Prostate gland (tissue), 2 donors: ENCODE measurements at regions not wholly inside any gene's neighbourhood (a gene's known extent, or its start where the extent isn't known, plus 50 kb on each side); places are given as distances from the start of the nearest gene placed in this dataset.
A peak's percentile ranks its signal among the peaks of the same experiment; 100 is the strongest.

Experiments
- DNase-seq: peaks from one replicate; pipeline ENCODE4 v3.0.0-alpha.2; 2019; ENCODE audit warnings: low spot score
- H3K27ac ChIP-seq, 2 donors: fragments of 200-600 bp; sonication (generic); 2 replicates each; pipeline ENCODE4 v1.5.1; 2017 to 2019
- H3K27me3 ChIP-seq: fragments of 200-600 bp; sonication (generic); replicated peaks from 2 replicates; pipeline ENCODE4 v1.5.1; 2019; ENCODE audit not compliant: insufficient read depth
- H3K36me3 ChIP-seq, 2 donors: fragments of 200-600 bp; sonication (generic); 1 replicate in 1 of 2; 2 replicates in 1 of 2; pipeline versions ENCODE4 v1.5.1 to v1.8.1; 2017 to 2019
- H3K4me1 ChIP-seq: fragments of 200-600 bp; sonication (generic); replicated peaks from 2 replicates; pipeline ENCODE4 v1.5.1; 2019
- H3K4me3 ChIP-seq, 2 donors: fragments of 200-600 bp; sonication (generic); 2 replicates each; pipeline ENCODE4 v1.5.1; 2017 to 2019
- H3K9me3 ChIP-seq: fragments of 200-600 bp; sonication (generic); 2 replicates; pipeline ENCODE4 v1.5.1; 2017
- CTCF ChIP-seq, 4 experiments: fragments of 200-600 bp in 2 of 4; fragments of 450-650 bp in 2 of 4; sonication (generic) in 2 of 4; IDR thresholded peaks; 1 replicate in 3 of 4; 2 replicates in 1 of 4; pipeline ENCODE4 v1.5.1; 2016 to 2019; ENCODE audit warnings: antibody characterized with exemption in 4 of 4, mild to moderate bottlenecking in 2 of 4, moderate library complexity in 2 of 4
- POLR2A ChIP-seq: fragments of 450-650 bp; IDR thresholded peaks from one replicate; pipeline ENCODE4 v1.6.1; 2016; ENCODE audit warnings: antibody characterized with exemption, mild to moderate bottlenecking
- POLR2AphosphoS5 ChIP-seq: sonication (generic); formaldehyde crosslinking; IDR thresholded peaks from one replicate; pipeline ENCODE4 v1.6.1; 2017; ENCODE audit warnings: antibody characterized with exemption
- WGBS: methylation state at CpG from one replicate; pipeline ENCODE4 v1.1.5; 2018; 5-methylcytosine and 5-hydroxymethylcytosine counted together
- intact Hi-C: fragments of 100-400 bp; cut with DNase I; formaldehyde crosslinking; loops from one replicate; pipeline ENCODE4 v1.14.2; 2022

- Histone ChIP-seq H3K4me3 (no peak overlapping the region), H3K4me1 (no peaks in the 10 kb centered on the region), H3K36me3 (no peaks in the 10 kb centered on the region)
Measured at GRCh38 chr18:33817096-33817495, 239.1 kb downstream of the ASXL3 start.

GRCh38 chr18:33814546-33814945, 236.5 kb downstream of the ASXL3 start:
- Histone ChIP-seq H3K4me3 (no peak overlapping the region), H3K9me3 (no peaks in the 10 kb centered on the region), H3K4me1 (no peaks in the 10 kb centered on the region), H3K27ac (no peak overlapping the region), H3K36me3 (no peaks in the 10 kb centered on the region), H3K27me3 (no peaks in the 10 kb centered on the region)
- TF ChIP-seq POLR2A: no peak
- no peak for TF ChIP-seq POLR2AphosphoS5
- no peak for TF ChIP-seq CTCF (IDR thresholded peaks at IDR 0.05)
- intact Hi-C loops: no loop called here
- DNase-seq: no peak

More at GRCh38 chr18:33817096-33817495, 239.1 kb downstream of the ASXL3 start:
- Histone ChIP-seq H3K27ac (no peak overlapping the region), H3K9me3 (no peaks in the 10 kb centered on the region), H3K27me3 (no peaks in the 10 kb centered on the region)
- 47% methylated on average over 1 of the region's 1 CpG for WGBS
- intact Hi-C loops: no loop called here
- TF ChIP-seq POLR2A (no peak), POLR2AphosphoS5 (no peak), CTCF (IDR thresholded peaks at IDR 0.05) (no peak)
- no peak for DNase-seq

- WGBS: 47% methylated on average over 2 of the region's 2 CpGs
- intact Hi-C loops: no loop called here
- Histone ChIP-seq H3K36me3 (no peaks in the 10 kb centered on the region), H3K4me1 (no peaks in the 10 kb centered on the region), H3K27ac (no peak overlapping the region), H3K27me3 (no peaks in the 10 kb centered on the region), H3K4me3 (no peak overlapping the region), H3K9me3 (no peaks in the 10 kb centered on the region)
- DNase-seq: peak; percentile 64
- TF ChIP-seq POLR2A (no peak), POLR2AphosphoS5 (peak; percentile 78), CTCF (IDR thresholded peaks at IDR 0.05) (no peak)
Measured at GRCh38 chr18:33812186-33812585, 234.2 kb downstream of the ASXL3 start.

- 16% methylated on average over 4 of the region's 4 CpGs for WGBS
- Histone ChIP-seq H3K27ac (no peak overlapping the region), H3K4me3 (no peak overlapping the region), H3K4me1 (no peaks in the 10 kb centered on the region), H3K9me3 (no peaks in the 10 kb centered on the region), H3K27me3 (no peaks in the 10 kb centered on the region), H3K36me3 (no peaks in the 10 kb centered on the region)
- DNase-seq: no peak
- no peak for TF ChIP-seq CTCF (IDR thresholded peaks at IDR 0.05)
- TF ChIP-seq POLR2A: no peak
- no peak for TF ChIP-seq POLR2AphosphoS5
- intact Hi-C loops: no loop called here
Measured at GRCh38 chr18:33805592-33805991, 227.6 kb downstream of the ASXL3 start.

- no peaks in the 10 kb centered on the region for H3K9me3 ChIP-seq
- H3K27ac ChIP-seq: no peak overlapping the region
- 39% methylated on average over 3 of the region's 3 CpGs for WGBS
- H3K36me3 ChIP-seq: no peaks in the 10 kb centered on the region
- TF ChIP-seq CTCF (IDR thresholded peaks at IDR 0.05) (no peak), POLR2A (no peak), POLR2AphosphoS5 (no peak)
- no peaks in the 10 kb centered on the region for H3K27me3 ChIP-seq
- no peak overlapping the region for H3K4me3 ChIP-seq
- intact Hi-C loops: no loop called here
- no peaks in the 10 kb centered on the region for H3K4me1 ChIP-seq
- DNase-seq: peak; percentile 55
Measured at GRCh38 chr18:33804258-33804657, 226.2 kb downstream of the ASXL3 start.
